ENCODE measurements at regions not wholly inside any gene's neighbourhood (a gene's known extent, or its start where the extent isn't known, plus 50 kb on each side); places are given as distances from the start of the nearest gene placed in this dataset.

DNA sequence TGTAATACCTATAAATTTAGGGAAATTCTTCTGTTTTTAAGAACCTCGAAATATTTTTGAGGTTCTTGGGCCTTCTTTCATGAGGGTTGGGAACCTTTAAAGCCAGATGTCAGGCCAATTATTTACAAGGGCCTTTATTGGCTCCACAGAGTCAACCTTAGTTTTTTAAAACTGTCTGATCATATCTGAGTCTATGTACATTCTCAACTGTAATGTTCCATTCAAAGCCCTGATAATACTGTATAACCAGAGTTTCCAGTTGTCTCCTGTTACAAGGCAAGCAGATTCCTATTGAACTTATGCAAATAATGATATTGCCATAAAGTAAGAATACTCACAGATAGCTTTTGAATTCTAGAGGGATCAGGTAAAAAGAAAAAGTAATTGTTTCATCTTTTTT lies 545.5 kb downstream of the EPM2A start:
- TF ChIP-seq, protein P1, sequence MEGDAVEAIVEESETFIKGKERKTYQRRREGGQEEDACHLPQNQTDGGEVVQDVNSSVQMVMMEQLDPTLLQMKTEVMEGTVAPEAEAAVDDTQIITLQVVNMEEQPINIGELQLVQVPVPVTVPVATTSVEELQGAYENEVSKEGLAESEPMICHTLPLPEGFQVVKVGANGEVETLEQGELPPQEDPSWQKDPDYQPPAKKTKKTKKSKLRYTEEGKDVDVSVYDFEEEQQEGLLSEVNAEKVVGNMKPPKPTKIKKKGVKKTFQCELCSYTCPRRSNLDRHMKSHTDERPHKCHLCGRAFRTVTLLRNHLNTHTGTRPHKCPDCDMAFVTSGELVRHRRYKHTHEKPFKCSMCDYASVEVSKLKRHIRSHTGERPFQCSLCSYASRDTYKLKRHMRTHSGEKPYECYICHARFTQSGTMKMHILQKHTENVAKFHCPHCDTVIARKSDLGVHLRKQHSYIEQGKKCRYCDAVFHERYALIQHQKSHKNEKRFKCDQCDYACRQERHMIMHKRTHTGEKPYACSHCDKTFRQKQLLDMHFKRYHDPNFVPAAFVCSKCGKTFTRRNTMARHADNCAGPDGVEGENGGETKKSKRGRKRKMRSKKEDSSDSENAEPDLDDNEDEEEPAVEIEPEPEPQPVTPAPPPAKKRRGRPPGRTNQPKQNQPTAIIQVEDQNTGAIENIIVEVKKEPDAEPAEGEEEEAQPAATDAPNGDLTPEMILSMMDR (IDR thresholded peaks at IDR 0.05; ENCODE audit: low read length) = no peak
- no peak for TF ChIP-seq EZH2 (IDR thresholded peaks at IDR 0.05; ENCODE audit: borderline replicate concordance, low read length)

Data from OCI-LY1 (cell line).